HepG2 (cell line): ENCODE measurements at regions not wholly inside any gene's neighbourhood (a gene's known extent, or its start where the extent isn't known, plus 50 kb on each side); places are given as distances from the start of the nearest gene placed in this dataset.

Experiments
- ATAC-seq: fragments of 200-7000 bp; cut with Tn5 transposase; 3 replicates; pipeline ENCODE4 v1.9.1; 2020; ENCODE audit warnings: mild to moderate bottlenecking, moderate library complexity
- BruUV-seq: library from RNA; stranded (reverse); fragments of 400-500 nt; replicated peaks from 2 replicates; lab custom pipeline; 2021; lab: Mats Ljungman, UMichigan
- CTCF ChIA-PET: fragments of 300-600 bp; formaldehyde crosslinking; extraction: SDS; loops from one replicate; lab custom pipeline; 2021; ENCODE audit warnings: low total read pairs, inconsistent platforms, low intra/inter-chr PET ratio; lab: Yijun Ruan, JAX
- POLR2A ChIA-PET: fragments of 350-600 bp; sonication (Branson Sonifier 250); formaldehyde crosslinking; loops from one replicate; lab custom pipeline; 2020; ENCODE audit warnings: antibody characterized with exemption, inconsistent platforms; lab: Yijun Ruan, JAX
- DNase-seq: peaks from one replicate; pipeline ENCODE4 v3.0.0-alpha.2; 2015; ENCODE audit warnings: low spot score
- FAIRE-seq: peaks from 3 replicates; lab custom pipeline; 2011; peaks lifted over from hg19 to GRCh38; lab: Jason Lieb, UNC
- H2AFZ ChIP-seq: one replicate; pipeline ENCODE4 v1.6.1; 2011; ENCODE audit warnings: low read length, inconsistent platforms
- H3K27ac ChIP-seq: fragments of 300-600 bp; 3 replicates; pipeline ENCODE4 v1.8.0; 2011; ENCODE audit warnings: mixed run types, mild to moderate bottlenecking, mixed read lengths, low read length, inconsistent platforms; ENCODE audit not compliant: insufficient read depth; ENCODE audit errors: extremely low read length
- H3K27me3 ChIP-seq, 2 experiments: fragments of 200-600 bp in 1 of 2; 2 replicates in 1 of 2; 3 replicates in 1 of 2; pipeline versions ENCODE4 v1.6.0 to v1.8.0; 2011; ENCODE audit warnings: low read length in 2 of 2, mild to moderate bottlenecking in 2 of 2, moderate library complexity in 2 of 2, inconsistent platforms in 1 of 2; ENCODE audit not compliant: insufficient read depth in 2 of 2, control insufficient read depth in 1 of 2
- H3K36me3 ChIP-seq, 2 experiments: fragments of 200-600 bp in 1 of 2; replicated peaks in 1 of 2; 2 replicates in 1 of 2; 3 replicates in 1 of 2; pipeline versions ENCODE4 v1.5.1 to v1.8.0; 2011; ENCODE audit warnings: low read length in 2 of 2, inconsistent platforms in 1 of 2; ENCODE audit not compliant: insufficient read depth in 2 of 2, control insufficient read depth in 1 of 2
- H3K4me1 ChIP-seq: 2 replicates; pipeline ENCODE4 v1.5.1; 2012; ENCODE audit warnings: low read length, inconsistent platforms; ENCODE audit not compliant: insufficient read depth
- H3K4me2 ChIP-seq: 2 replicates; pipeline ENCODE4 v1.6.0; 2011; ENCODE audit warnings: low read depth, low read length, inconsistent platforms
- H3K4me3 ChIP-seq, 3 experiments: fragments of 200-600 bp in 1 of 3; sonication (generic), shearing (Covaris generic) in 1 of 3; replicated peaks in 1 of 3; 2 replicates each; pipeline ENCODE4 v1.5.1; 2011 to 2016; ENCODE audit warnings: low read length in 3 of 3, inconsistent platforms in 2 of 3, low read depth in 2 of 3, mild to moderate bottlenecking in 2 of 3, control low read depth in 1 of 3, mixed read lengths in 1 of 3; ENCODE audit not compliant: insufficient read depth in 1 of 3
- H3K79me2 ChIP-seq: one replicate; pipeline ENCODE4 v1.6.1; 2011; ENCODE audit warnings: low read length, inconsistent platforms; ENCODE audit not compliant: insufficient read depth
- H3K9ac ChIP-seq: 2 replicates; pipeline ENCODE4 v1.6.0; 2011; ENCODE audit warnings: mild to moderate bottlenecking, low read depth, low read length, inconsistent platforms; ENCODE audit not compliant: insufficient read depth
- H3K9me3 ChIP-seq: 2 replicates; pipeline ENCODE4 v1.5.1; 2012; ENCODE audit warnings: mild to moderate bottlenecking, low read length
- H4K20me1 ChIP-seq: 2 replicates; pipeline ENCODE4 v1.6.0; 2011; ENCODE audit warnings: inconsistent platforms, mild to moderate bottlenecking, low read length, moderate library complexity; ENCODE audit not compliant: insufficient read depth
- ELF4 ChIP-seq: sonication (generic); formaldehyde crosslinking; IDR thresholded peaks from 2 replicates; pipeline ENCODE4 v1.5.0; 2020; ENCODE audit warnings: missing genetic modification reagents, mild to moderate bottlenecking, moderate library complexity, borderline replicate concordance
- FOXJ3 ChIP-seq: sonication (generic); formaldehyde crosslinking; IDR thresholded peaks from 2 replicates; pipeline ENCODE4 v1.4.0; 2020; ENCODE audit warnings: missing genetic modification reagents, mild to moderate bottlenecking, borderline replicate concordance
- FOXP1 ChIP-seq, 2 experiments: fragments of 450-650 bp in 1 of 2; IDR thresholded peaks; 2 replicates each; pipeline ENCODE4 v1.6.1; 2017 to 2018; ENCODE audit warnings: antibody characterized with exemption in 1 of 2
- IKZF4 ChIP-seq: sonication (generic); formaldehyde crosslinking; IDR thresholded peaks from 2 replicates; pipeline ENCODE4 v1.5.1; 2020; ENCODE audit warnings: borderline replicate concordance, mild to moderate bottlenecking, low read depth, missing genetic modification reagents; ENCODE audit errors: not compliant biosample characterization
- KDM4B ChIP-seq: sonication (generic); formaldehyde crosslinking; IDR thresholded peaks from 2 replicates; pipeline ENCODE4 v1.4.0; 2020; ENCODE audit warnings: missing genetic modification reagents
- MED13 ChIP-seq: sonication (generic); formaldehyde crosslinking; IDR thresholded peaks from 2 replicates; pipeline ENCODE4 v1.5.0; 2020; ENCODE audit warnings: missing genetic modification reagents
- NKX3-1 ChIP-seq: sonication (generic); formaldehyde crosslinking; IDR thresholded peaks from 2 replicates; pipeline ENCODE4 v1.5.0; 2020; ENCODE audit warnings: missing genetic modification reagents
- SAP130 ChIP-seq: IDR thresholded peaks from 2 replicates; pipeline ENCODE4 v1.6.1; 2016; ENCODE audit warnings: low read depth
- ZNF326 ChIP-seq: sonication (generic); formaldehyde crosslinking; IDR thresholded peaks from 2 replicates; pipeline ENCODE4 v1.4.0; 2020; ENCODE audit warnings: missing genetic modification reagents, borderline replicate concordance
- WGBS: methylation state at CpG from one replicate; pipeline ENCODE4 v1.1.6; 2017; ENCODE audit warnings: low lambda C conversion rate; 5-methylcytosine and 5-hydroxymethylcytosine counted together
- in situ Hi-C: cut with HindIII; loops from 2 replicates; pipeline ENCODE4 v1.10.0; 2017; ENCODE audit warnings: low pct_unique_long_range_greater_than_20kb; ENCODE audit not compliant: extremely low pct_ligation_motif_present
- intact Hi-C: fragments of 100-400 bp; cut with micrococcal nuclease; formaldehyde crosslinking; loops from one replicate; pipeline ENCODE4 v1.10.0; 2022; ENCODE audit not compliant: unreplicated experiment
- TF ChIP-seq, protein P1 (sequence below): sonication (generic); formaldehyde crosslinking; conservative IDR thresholded peaks from 2 replicates; pipeline ENCODE4 v1.8.0; 2022; ENCODE audit warnings: mild to moderate bottlenecking, moderate library complexity, missing genetic modification reagents
- TF ChIP-seq, protein P2 (sequence below): sonication (generic); formaldehyde crosslinking; IDR thresholded peaks from 2 replicates; pipeline ENCODE4 v1.4.0; 2020; ENCODE audit warnings: low read depth, missing genetic modification reagents

DNA sequence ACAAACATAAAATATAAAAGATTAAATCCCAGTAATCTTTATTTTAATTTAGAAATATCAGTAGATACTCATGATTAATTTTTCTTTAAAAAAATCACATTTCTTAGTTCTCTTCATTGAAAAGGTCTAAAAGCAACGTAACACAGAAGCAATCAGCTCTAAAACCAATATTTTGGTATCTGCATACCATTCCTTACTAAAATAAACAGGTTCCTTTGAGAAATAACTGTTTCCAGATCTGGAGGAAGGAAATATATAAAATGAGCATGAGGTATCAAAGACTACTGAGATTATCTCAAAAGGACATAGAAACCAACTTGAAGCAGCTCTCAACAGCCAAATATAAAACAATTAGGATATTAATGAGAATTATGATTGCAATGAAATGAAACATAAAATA is 301.0 kb upstream of the GNAI1 start (continued):
- TF ChIP-seq FOXP1 (IDR thresholded peaks at IDR 0.05) (no peak), FOXP1 (CRISPR knock-in tag; IDR thresholded peaks at IDR 0.05) (no peak), NKX3-1 (CRISPR knock-in tag) (no peak)

DNA sequence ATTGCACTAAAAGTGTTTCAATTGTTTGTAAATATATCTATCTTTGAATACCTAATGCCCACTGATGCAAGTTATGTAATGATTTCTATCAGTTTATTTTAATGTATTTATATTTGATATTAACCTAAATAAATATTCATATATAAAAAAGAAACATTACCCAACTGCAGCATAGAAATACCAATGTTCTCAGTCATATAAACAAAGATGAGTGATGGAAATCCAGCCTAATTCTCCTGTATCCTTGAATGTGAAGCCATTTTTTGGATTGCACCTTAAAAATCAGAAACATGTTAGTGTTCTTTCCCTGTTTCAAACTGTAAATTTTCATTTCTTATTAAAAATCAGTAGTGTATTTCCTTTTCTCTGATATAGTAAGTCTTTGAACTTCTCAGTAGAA is 305.8 kb upstream of the GNAI1 start:
- Histone ChIP-seq H2AFZ (no peak overlapping the region), H3K27ac (no peak overlapping the region), H3K27me3 (no peaks in the 10 kb centered on the region), H4K20me1 (no peaks in the 10 kb centered on the region), H3K4me2 (no peak overlapping the region), H3K4me3 (no peak overlapping the region), H3K79me2 (no peaks in the 10 kb centered on the region), H3K9ac (no peak overlapping the region), H3K36me3 (no peaks in the 10 kb centered on the region), H3K4me1 (no peaks in the 10 kb centered on the region), H3K9me3 (no peaks in the 10 kb centered on the region)
- DNase-seq (no peak), ATAC-seq (no peak), FAIRE-seq (no peak)
- CTCF ChIA-PET = no interaction called here
- no TSS peak for BruUV-seq
- intact Hi-C loops (no loop called here), in situ Hi-C loops (no loop called here)
- TF ChIP-seq KDM4B (CRISPR knock-in tag) = no peak
- TF ChIP-seq ZNF326 = no peak
- no peak for TF ChIP-seq MED13 (CRISPR knock-in tag)
- no peak for TF ChIP-seq FOXJ3 (CRISPR knock-in tag)
- POLR2A ChIA-PET = no interaction called here

DNA sequence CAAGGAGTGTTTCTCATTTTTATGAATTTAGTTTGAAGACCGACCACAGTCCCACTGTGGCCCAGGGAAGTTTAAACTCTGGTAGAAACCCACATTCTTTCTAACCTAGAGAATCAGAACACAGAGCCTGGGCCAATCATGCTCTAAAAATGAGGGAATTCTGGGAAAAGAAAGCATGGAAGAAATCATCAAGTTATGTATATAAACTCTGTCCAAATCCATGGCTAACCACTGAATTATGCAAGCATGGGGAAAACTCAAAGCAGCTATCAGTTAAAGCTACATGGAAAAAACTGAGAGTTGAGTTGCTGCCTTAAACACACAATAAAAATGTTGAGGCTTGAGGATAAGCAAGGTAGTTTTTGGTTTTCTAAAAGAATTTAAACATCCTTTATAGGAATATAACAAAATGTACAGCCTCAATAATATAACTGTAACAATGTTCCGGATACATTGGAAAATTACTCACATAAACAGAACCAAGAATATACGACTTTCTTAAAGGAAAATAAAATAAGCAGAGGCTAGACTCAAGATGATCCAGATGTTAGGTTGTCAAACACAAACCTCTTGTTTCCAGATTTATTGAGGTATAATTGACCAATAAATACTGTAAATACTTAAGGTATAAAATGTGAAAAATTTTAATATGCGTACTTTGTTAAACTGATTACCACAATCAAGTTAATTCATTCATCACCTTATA is 311.2 kb upstream of the GNAI1 start:
- 42% methylated on average over 4 of the region's 4 CpGs for whole genome bisulfite sequencing
- in situ Hi-C loops = no loop called here
- no peak for TF ChIP-seq IKZF4
- no peak for TF ChIP-seq ELF4 (CRISPR knock-in tag)
- no peak for TF ChIP-seq SAP130
- TF ChIP-seq, protein P1, sequence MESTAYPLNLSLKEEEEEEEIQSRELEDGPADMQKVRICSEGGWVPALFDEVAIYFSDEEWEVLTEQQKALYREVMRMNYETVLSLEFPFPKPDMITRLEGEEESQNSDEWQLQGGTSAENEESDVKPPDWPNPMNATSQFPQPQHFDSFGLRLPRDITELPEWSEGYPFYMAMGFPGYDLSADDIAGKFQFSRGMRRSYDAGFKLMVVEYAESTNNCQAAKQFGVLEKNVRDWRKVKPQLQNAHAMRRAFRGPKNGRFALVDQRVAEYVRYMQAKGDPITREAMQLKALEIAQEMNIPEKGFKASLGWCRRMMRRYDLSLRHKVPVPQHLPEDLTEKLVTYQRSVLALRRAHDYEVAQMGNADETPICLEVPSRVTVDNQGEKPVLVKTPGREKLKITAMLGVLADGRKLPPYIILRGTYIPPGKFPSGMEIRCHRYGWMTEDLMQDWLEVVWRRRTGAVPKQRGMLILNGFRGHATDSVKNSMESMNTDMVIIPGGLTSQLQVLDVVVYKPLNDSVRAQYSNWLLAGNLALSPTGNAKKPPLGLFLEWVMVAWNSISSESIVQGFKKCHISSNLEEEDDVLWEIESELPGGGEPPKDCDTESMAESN (CRISPR knock-in tag) = no peak
- TF ChIP-seq, protein P2, sequence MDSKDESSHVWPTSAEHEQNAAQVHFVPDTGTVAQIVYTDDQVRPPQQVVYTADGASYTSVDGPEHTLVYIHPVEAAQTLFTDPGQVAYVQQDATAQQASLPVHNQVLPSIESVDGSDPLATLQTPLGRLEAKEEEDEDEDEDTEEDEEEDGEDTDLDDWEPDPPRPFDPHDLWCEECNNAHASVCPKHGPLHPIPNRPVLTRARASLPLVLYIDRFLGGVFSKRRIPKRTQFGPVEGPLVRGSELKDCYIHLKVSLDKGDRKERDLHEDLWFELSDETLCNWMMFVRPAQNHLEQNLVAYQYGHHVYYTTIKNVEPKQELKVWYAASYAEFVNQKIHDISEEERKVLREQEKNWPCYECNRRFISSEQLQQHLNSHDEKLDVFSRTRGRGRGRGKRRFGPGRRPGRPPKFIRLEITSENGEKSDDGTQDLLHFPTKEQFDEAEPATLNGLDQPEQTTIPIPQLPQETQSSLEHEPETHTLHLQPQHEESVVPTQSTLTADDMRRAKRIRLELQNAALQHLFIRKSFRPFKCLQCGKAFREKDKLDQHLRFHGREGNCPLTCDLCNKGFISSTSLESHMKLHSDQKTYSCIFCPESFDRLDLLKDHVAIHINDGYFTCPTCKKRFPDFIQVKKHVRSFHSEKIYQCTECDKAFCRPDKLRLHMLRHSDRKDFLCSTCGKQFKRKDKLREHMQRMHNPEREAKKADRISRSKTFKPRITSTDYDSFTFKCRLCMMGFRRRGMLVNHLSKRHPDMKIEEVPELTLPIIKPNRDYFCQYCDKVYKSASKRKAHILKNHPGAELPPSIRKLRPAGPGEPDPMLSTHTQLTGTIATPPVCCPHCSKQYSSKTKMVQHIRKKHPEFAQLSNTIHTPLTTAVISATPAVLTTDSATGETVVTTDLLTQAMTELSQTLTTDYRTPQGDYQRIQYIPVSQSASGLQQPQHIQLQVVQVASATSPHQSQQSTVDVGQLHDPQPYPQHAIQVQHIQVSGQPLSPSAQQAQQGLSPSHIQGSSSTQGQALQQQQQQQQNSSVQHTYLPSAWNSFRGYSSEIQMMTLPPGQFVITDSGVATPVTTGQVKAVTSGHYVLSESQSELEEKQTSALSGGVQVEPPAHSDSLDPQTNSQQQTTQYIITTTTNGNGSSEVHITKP (CRISPR knock-in tag) = no peak

More for the DNA sequence above, 311.2 kb upstream of the GNAI1 start:
- Histone ChIP-seq H2AFZ (no peak overlapping the region), H3K36me3 (no peaks in the 10 kb centered on the region), H3K4me1 (no peaks in the 10 kb centered on the region), H4K20me1 (no peaks in the 10 kb centered on the region), H3K9ac (no peak overlapping the region), H3K27me3 (no peaks in the 10 kb centered on the region), H3K9me3 (no peaks in the 10 kb centered on the region), H3K4me2 (no peak overlapping the region), H3K4me3 (no peak overlapping the region), H3K79me2 (no peaks in the 10 kb centered on the region), H3K27ac (no peak overlapping the region)
- FAIRE-seq (no peak), ATAC-seq (no peak), DNase-seq (no peak)
- ChIA-PET POLR2A (no interaction called here), CTCF (no interaction called here)
- intact Hi-C loops = no loop called here
- no TSS peak for BruUV-seq
